ENCODE measurements at regions not wholly inside any gene's neighbourhood (a gene's known extent, or its start where the extent isn't known, plus 50 kb on each side); places are given as distances from the start of the nearest gene placed in this dataset.

DNA sequence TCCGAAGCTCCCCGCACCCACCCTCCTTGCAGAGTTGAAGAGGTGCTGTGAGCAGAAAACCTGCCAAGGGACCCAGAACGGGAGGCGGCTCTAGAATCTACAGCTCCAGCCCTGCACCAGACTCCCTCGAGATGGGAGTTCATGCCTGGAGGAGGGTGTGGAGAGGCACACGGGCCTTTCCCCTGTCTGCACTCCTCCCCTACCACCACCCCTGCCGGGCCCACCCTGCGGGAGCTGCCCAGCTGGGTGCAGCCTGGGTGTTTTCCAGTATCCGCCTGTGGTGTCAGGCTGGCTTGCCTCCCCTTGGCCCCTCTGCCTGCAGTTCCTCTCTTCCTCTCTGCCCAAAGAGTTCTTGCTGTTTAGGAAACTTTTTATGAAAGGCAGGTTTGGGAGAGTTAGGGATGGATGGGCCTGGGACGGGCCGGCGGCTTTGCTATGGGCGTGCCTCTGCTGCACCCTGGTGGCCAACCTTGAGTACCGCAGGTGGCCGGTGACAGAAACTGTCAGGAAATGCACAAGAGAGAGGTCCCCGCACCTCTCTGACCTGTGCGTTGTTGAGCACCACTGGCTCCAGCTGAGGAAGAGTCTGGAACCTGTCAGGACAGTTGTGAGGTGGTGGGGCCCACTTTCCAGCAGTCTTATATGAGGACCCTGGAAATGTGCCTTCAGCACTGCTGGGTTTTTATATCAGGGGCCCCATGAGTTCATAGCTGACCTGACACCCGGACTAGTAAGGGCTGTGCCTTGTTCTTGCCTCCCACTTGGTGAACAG is 354.1 kb downstream of the SEC14L1 start:
- no peak for TF ChIP-seq JUND (IDR thresholded peaks at IDR 0.05; ENCODE audit: low read depth)
- in situ Hi-C loops (cut with HindIII; ENCODE audit: low pct_unique_long_range_greater_than_20kb, low sequenced_read_pairs): no loop called here
- DNase-seq (ENCODE audit: low read depth in 1 of 2, low spot score in 1 of 2): peak; percentile 78 to 95

DNA sequence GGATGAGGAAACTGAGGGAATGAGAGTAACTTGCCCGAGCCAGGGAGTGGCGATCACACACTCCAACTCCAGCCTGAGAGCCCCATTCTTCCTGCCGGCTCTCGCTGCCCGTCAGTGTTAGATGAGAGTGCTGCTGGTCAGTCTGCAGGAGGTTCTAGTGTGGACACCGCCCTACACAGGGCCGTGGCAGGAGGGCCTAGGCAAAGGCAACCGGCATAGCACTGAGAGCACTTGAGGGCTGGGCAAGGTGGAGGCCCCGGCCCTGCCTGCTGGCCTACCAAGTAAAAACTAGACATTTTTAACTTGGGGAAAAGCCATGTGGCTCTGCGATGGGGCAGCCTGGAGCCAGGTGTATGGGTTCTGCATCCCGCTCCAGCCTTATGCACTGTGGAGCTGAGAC is 354.8 kb downstream of the SEC14L1 start:
- in situ Hi-C loops (cut with HindIII; ENCODE audit: low pct_unique_long_range_greater_than_20kb, low sequenced_read_pairs): no loop called here
- no peak for TF ChIP-seq JUND (IDR thresholded peaks at IDR 0.05; ENCODE audit: low read depth)
- DNase-seq (ENCODE audit: low read depth in 1 of 2, low spot score in 1 of 2): no peak

DNA sequence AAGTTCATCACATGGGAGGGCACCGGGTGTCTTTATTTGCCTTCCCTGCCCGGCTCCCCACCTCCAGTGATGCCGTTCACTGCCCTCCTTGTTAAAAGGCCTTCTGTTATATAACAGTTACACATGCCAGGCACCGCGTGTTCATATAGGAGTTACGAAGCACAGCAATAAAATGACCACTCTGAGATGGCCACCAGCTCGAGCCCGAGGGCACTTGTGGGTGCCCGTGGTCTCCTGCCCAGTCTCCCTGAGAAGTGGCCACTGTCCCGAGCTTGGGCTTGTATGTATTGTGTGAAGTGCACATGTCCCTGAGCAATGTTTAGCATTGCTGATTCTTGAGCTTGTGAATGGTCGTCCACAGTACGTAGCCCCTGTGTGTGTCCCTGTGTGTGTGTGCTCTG is 355.6 kb downstream of the SEC14L1 start:
- in situ Hi-C loops (cut with HindIII; ENCODE audit: low pct_unique_long_range_greater_than_20kb, low sequenced_read_pairs): no loop called here
- TF ChIP-seq JUND (IDR thresholded peaks at IDR 0.05; ENCODE audit: low read depth): no peak
- no peak for DNase-seq (ENCODE audit: low read depth in 1 of 2, low spot score in 1 of 2)

DNA sequence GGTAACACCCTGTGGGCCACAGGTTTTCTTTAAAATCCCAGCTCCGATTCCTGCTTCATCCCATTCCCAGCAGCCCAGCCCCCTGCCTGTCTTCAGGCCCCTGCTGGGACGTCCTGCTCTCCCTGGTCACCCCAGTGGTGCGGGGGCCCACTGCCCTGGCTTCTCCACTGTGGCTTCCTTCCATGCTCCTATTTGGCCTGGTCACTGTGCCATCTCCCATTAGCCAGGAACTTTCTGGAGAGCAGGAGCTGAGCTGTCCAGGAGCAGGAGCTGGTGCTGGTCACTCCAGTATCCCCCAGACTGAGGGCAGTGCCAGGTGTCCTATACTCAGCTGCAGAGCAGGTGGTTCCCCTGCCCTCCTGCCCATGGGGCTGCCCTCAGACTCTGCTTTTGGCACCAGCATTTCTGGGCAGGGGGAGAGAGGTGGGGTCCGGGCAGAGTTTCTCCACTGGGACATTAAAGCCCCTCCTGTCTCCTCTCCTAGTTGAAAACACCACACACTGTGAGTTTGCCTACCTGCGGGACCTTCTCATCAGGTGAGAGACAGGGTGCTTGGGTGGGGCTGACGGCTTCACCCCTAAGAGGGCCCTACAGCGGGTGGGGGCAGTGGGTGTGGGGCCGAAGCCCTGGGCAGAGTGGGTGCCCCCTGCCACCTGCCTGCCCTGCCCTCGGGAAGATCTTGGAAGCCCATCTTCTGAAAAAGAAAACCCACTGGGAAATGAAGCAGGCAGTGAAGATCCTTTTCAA is 356.2 kb downstream of the SEC14L1 start:
- no peak for DNase-seq (ENCODE audit: low read depth in 1 of 2, low spot score in 1 of 2)
- TF ChIP-seq JUND (IDR thresholded peaks at IDR 0.05; ENCODE audit: low read depth): no peak
- in situ Hi-C loops (cut with HindIII; ENCODE audit: low pct_unique_long_range_greater_than_20kb, low sequenced_read_pairs): no loop called here

DNA sequence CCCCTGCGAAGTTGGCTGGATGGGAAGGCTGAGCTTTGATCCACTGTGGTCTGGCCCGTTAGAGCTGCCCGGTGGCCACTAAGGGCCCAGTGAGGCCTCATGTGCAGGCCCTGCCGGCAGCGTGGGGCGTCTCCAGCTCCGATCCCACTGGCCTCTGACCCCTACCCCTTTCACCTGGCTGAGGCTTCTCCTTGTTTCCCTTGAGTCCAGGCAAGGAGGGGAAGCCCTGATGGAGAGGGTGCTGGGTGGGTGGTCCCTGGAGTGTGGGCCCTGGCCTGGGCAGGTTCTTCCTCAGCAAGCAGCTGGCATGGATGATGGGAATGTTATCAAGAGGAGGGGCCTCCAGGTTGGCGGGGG is 356.8 kb downstream of the SEC14L1 start:
- in situ Hi-C loops (cut with HindIII; ENCODE audit: low pct_unique_long_range_greater_than_20kb, low sequenced_read_pairs): no loop called here
- TF ChIP-seq JUND (IDR thresholded peaks at IDR 0.05; ENCODE audit: low read depth): no peak
- DNase-seq (ENCODE audit: low read depth in 1 of 2, low spot score in 1 of 2): no peak

DNA sequence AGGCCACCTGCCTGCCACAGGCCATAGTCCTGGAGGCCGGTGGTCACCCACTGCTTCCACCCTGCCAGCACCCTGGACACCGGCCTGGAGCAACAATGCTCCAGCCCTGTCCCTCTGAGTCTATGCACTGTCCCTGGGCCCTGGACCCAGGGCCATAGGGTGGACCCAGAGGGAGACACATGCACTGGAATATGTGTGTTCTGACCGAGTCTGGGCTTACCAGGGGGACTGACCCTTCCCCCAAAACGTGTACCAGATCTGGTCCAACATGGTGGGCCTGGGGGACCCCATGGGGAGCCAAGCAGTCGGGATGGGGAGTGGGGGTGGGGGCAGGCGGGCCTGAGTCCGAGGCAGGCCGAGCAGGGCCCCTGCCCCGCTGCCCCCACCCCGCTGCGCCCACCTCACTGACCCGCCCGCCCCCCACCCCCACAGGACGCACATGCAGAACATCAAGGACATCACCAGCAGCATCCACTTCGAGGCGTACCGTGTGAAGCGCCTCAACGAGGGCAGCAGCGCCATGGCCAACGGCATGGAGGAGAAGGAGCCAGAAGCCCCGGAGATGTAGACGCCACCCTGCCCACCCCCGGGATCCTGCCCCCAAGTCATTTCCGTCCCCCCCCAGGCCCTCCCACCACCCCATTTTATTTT is 357.4 kb downstream of the SEC14L1 start:
- in situ Hi-C loops (cut with HindIII; ENCODE audit: low pct_unique_long_range_greater_than_20kb, low sequenced_read_pairs): no loop called here
- TF ChIP-seq JUND (IDR thresholded peaks at IDR 0.05; ENCODE audit: low read depth): no peak

DNA sequence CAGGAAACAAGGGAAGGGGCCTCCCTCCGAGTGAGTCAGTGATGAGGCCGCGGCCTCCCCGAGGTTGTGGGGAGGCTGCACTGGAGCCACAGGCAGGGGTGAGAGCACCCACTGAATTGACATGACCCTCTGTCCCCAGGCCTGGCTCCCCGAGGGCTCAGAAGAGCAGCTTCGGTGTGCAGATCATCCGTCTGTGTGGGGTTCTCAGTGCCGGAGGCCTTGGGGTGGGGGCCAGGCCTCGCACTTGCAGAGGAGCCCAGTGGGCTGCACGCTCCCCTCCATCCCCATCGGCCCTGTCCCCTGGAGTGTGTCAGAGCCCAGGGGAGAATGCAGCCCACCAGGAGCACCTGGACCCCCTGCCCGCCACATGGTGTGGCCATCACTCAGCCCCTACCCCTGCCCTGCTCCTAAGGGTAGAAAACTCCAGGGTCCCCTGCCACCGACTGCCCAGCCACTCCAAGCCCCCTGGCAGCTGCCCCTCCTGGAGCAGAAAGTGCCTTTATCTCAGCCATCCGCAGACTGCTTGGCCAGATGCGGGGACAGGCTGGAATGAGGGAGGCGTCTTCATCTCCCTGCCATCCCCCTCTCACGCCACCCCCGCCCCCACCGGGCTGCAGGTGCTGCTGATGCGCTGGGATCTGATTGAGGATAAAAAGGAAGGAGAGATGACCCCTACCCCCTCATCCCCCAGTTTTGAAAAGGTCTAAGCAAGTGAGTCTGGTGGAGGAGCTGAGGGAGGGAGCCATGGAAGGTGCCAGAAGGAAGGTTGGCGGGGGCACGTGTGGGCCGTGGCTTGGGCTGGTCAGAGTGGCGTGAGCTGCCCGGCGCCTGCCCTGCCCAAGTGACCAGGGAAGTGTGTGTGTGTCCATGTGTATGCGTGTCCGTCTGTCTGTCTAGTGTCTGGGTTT is 358.3 kb downstream of the SEC14L1 start:
- no peak for TF ChIP-seq JUND (IDR thresholded peaks at IDR 0.05; ENCODE audit: low read depth)
- in situ Hi-C loops (cut with HindIII; ENCODE audit: low pct_unique_long_range_greater_than_20kb, low sequenced_read_pairs): no loop called here
- no peak for DNase-seq (ENCODE audit: low read depth in 1 of 2, low spot score in 1 of 2)

More for the DNA sequence above, 357.4 kb downstream of the SEC14L1 start:
- no peak for DNase-seq (ENCODE audit: low read depth in 1 of 2, low spot score in 1 of 2)

DNA sequence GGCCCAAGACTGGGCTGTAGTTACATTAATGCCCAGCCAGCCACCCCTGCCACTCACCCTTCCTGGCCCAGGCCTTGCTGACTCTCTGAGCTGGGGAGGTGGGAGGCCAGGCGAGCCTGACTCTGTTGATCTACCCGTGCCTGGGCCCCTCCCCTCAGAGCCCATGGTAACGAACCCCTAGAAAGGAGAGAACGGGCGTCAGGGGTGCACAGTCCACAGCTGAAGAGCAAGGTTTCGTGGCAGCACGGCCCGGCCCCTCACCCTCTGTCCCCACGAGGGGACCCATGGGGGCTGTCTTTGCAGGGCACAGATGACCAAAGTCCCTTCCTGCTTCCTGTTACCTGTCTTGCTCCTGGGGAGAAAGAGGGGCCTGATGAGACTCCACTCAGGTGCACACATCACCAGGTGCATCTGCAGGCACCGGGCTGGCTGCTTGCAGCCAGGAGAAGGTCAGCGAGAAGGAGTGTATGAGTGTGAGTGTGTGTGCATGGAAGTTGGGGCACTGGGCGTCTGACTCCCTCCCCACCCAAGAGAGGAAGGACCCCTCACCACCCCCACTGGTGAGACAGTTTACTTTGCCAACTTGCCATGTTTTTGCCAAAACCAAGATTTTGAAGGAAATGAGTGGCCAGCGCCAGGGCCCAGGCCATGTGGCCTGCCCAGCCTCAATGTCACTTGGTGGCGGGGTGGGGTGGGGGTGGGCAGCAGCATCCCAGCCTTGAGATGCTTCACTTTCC is 359.1 kb downstream of the SEC14L1 start:
- TF ChIP-seq JUND (IDR thresholded peaks at IDR 0.05; ENCODE audit: low read depth): no peak
- no peak for DNase-seq (ENCODE audit: low read depth in 1 of 2, low spot score in 1 of 2)
- in situ Hi-C loops (cut with HindIII; ENCODE audit: low pct_unique_long_range_greater_than_20kb, low sequenced_read_pairs): no loop called here

DNA sequence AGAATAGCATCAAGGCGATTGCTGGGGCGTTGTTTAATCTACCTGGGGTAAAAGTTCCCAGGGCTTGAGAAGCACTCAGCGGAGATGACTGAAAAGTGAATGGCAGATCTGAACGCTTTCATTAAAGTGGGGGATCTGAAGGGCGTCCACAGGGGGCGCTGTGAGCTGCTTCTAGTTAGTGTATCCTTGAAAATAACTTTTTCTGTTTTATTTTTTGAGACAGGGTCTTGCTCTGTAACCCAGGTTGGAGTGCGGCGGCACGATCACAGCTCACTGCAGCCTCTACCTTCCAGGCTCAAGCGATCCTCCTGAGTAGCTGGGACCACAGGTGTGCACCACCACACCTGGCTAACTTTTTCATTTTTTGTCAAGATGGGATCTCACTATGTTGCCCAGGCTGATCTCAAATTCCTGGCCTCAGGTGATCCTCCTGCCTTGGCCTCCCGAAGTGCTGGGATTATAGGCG is 360.4 kb downstream of the SEC14L1 start:
- no peak for TF ChIP-seq JUND (IDR thresholded peaks at IDR 0.05; ENCODE audit: low read depth)
- DNase-seq (ENCODE audit: low read depth in 1 of 2, low spot score in 1 of 2): peak in 1 of 2 experiments; percentile 33
- in situ Hi-C loops (cut with HindIII; ENCODE audit: low pct_unique_long_range_greater_than_20kb, low sequenced_read_pairs): no loop called here

DNA sequence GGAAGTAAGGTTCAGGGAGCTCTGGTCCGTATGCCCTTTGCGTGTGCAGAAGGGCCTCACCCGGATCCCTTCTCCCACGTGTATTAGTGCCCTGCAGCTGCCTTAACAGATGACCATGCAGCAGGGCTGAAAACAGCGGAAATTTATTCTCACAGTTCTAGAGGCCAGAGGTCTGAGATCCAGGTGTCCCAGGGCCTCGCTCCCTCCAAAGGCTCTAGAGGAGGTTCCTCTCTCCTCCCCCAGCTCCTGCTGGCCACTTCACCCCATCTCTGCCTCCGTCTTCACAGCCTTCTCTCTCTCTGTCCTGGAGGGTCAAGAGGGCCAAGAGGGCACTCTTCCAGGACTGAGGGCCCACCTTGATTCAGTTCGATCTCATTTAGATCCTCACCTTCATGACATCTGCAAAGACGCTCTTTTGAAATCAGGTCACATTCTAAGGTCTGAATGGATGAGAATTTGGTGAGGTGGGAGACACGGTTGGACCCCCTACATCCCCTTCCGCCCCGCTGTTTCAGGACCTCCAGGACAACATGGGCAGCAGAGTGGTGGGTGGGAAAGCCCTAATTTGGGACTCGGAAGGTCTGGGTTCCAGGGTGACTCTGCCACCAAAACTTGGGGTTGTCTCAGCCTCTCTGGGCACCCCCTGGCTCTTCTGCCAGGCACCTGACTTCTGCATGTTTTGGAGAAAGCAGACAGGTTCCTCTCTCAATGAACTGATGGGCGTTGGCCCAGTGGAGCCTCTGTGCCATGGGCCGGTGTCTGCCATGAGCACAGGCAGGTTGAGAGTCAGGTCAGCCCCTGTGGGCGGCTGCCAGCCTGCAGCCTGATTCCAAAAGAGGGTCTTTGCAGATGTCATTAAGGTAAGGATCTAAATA is 361.2 kb downstream of the SEC14L1 start:
- in situ Hi-C loops (cut with HindIII; ENCODE audit: low pct_unique_long_range_greater_than_20kb, low sequenced_read_pairs): no loop called here
- DNase-seq (ENCODE audit: low read depth in 1 of 2, low spot score in 1 of 2): no peak
- TF ChIP-seq JUND (IDR thresholded peaks at IDR 0.05; ENCODE audit: low read depth): no peak

All from T47D (cell line).